T-helper 22 cell (primary cell): ENCODE measurements at regions not wholly inside any gene's neighbourhood (a gene's known extent, or its start where the extent isn't known, plus 50 kb on each side); places are given as distances from the start of the nearest gene placed in this dataset.
"Not testable (repeated sequence)": the region's sequence is repeated elsewhere in the genome, so short reads cannot be mapped to it uniquely, and the experiment has no call there.

Experiments used
- DNase-seq: peaks from one replicate; pipeline ENCODE4 v3.0.0-alpha.2; 2020; ENCODE audit warnings: low read depth

- DNase-seq = not testable (repeated sequence)
Measured at GRCh38 chr19:27814834-27815233, 1398.1 kb downstream of the UQCRFS1 start.

GRCh38 chr19:27814274-27814673 lies 1398.7 kb downstream of the UQCRFS1 start:
- not testable (repeated sequence) for DNase-seq

GRCh38 chr19:27806471-27807070 lies 1406.4 kb downstream of the UQCRFS1 start:
- DNase-seq = no peak

GRCh38 chr19:27805848-27806247 lies 1407.1 kb downstream of the UQCRFS1 start:
- no peak for DNase-seq

GRCh38 chr19:27802293-27802692 lies 1410.7 kb downstream of the UQCRFS1 start:
- not testable (repeated sequence) for DNase-seq

GRCh38 chr19:27796540-27796939 lies 1416.4 kb downstream of the UQCRFS1 start:
- DNase-seq = no peak

GRCh38 chr19:27796073-27796472 lies 1416.9 kb downstream of the UQCRFS1 start:
- no peak for DNase-seq

GRCh38 chr19:27795369-27795768 lies 1417.6 kb downstream of the UQCRFS1 start:
- DNase-seq = no peak

GRCh38 chr19:27794494-27795042 lies 1418.4 kb downstream of the UQCRFS1 start:
- DNase-seq = no peak

GRCh38 chr19:27793644-27794493 lies 1419.1 kb downstream of the UQCRFS1 start:
- peak; percentile 87 for DNase-seq

- peak; percentile 66 for DNase-seq
Measured at GRCh38 chr19:27793128-27793643, 1419.8 kb downstream of the UQCRFS1 start.

GRCh38 chr19:27792576-27793127 lies 1420.3 kb downstream of the UQCRFS1 start:
- no peak for DNase-seq

- DNase-seq = no peak
Measured at GRCh38 chr19:27780367-27781075, 1432.4 kb downstream of the UQCRFS1 start.

- no peak for DNase-seq
Measured at GRCh38 chr19:27779954-27780353, 1433.0 kb downstream of the UQCRFS1 start.

- DNase-seq = no peak
Measured at GRCh38 chr19:27777726-27778125, 1435.2 kb downstream of the UQCRFS1 start.

GRCh38 chr19:27777242-27777641 lies 1435.7 kb downstream of the UQCRFS1 start:
- DNase-seq = no peak

GRCh38 chr19:27776524-27776923 lies 1436.4 kb downstream of the UQCRFS1 start:
- no peak for DNase-seq

- no peak for DNase-seq
Measured at GRCh38 chr19:27776020-27776419, 1436.9 kb downstream of the UQCRFS1 start.

GRCh38 chr19:27775395-27775794 lies 1437.6 kb downstream of the UQCRFS1 start:
- no peak for DNase-seq

GRCh38 chr19:27774827-27775226 lies 1438.1 kb downstream of the UQCRFS1 start:
- no peak for DNase-seq

GRCh38 chr19:27774337-27774736 lies 1438.6 kb downstream of the UQCRFS1 start:
- DNase-seq = no peak
